ENCODE measurements at regions not wholly inside any gene's neighbourhood (a gene's known extent, or its start where the extent isn't known, plus 50 kb on each side); places are given as distances from the start of the nearest gene placed in this dataset.
"Not testable (repeated sequence)": the region's sequence is repeated elsewhere in the genome, so short reads cannot be mapped to it uniquely, and the experiment has no call there.

- FAIRE-seq (no peak), DNase-seq (ENCODE audit: low spot score in 2 of 2) (no peak)
These were observed 798.0 kb upstream of the MGAT4C start for GRCh38 chr12:87054226-87054625.

- DNase-seq (ENCODE audit: low spot score in 2 of 2), result no peak
- no peak for FAIRE-seq
These were observed 795.4 kb upstream of the MGAT4C start for GRCh38 chr12:87051621-87052020.

GRCh38 chr12:87047691-87048090 is 791.5 kb upstream of the MGAT4C start:
- FAIRE-seq, result no peak
- DNase-seq (ENCODE audit: low spot score in 2 of 2), result no peak

- DNase-seq (ENCODE audit: low spot score in 2 of 2) (no peak), FAIRE-seq (no peak)
These were observed 783.3 kb upstream of the MGAT4C start for GRCh38 chr12:87039536-87039935.

- FAIRE-seq (no peak), DNase-seq (ENCODE audit: low spot score in 2 of 2) (no peak)
These were observed 781.9 kb upstream of the MGAT4C start for GRCh38 chr12:87038098-87038497.

- FAIRE-seq, result no peak
- DNase-seq (ENCODE audit: low spot score in 2 of 2), result no peak
These were observed 769.8 kb upstream of the MGAT4C start for GRCh38 chr12:87025976-87026375.

GRCh38 chr12:87021400-87021799 is 765.2 kb upstream of the MGAT4C start:
- no peak for DNase-seq (ENCODE audit: low spot score in 2 of 2)
- no peak for FAIRE-seq

GRCh38 chr12:87020071-87020470 is 763.9 kb upstream of the MGAT4C start:
- DNase-seq (ENCODE audit: low spot score in 2 of 2) (no peak), FAIRE-seq (no peak)

- FAIRE-seq, result no peak
These were observed 759.2 kb upstream of the MGAT4C start for GRCh38 chr12:87015352-87015751.

GRCh38 chr12:87008785-87009384 is 752.7 kb upstream of the MGAT4C start:
- no peak for FAIRE-seq
- no peak for DNase-seq (ENCODE audit: low spot score in 2 of 2)

More at GRCh38 chr12:87015352-87015751, 759.2 kb upstream of the MGAT4C start:
- no peak for DNase-seq (ENCODE audit: low spot score in 2 of 2)

GRCh38 chr12:87001102-87001501 is 744.9 kb upstream of the MGAT4C start:
- DNase-seq (ENCODE audit: low spot score in 2 of 2), result no peak

GRCh38 chr12:86985298-86985697 is 729.1 kb upstream of the MGAT4C start:
- FAIRE-seq (no peak), DNase-seq (ENCODE audit: low spot score in 2 of 2) (no peak)

More at GRCh38 chr12:87001102-87001501, 744.9 kb upstream of the MGAT4C start:
- FAIRE-seq, result no peak

GRCh38 chr12:86970595-86970994 is 714.4 kb upstream of the MGAT4C start:
- FAIRE-seq; DNase-seq (ENCODE audit: low spot score in 2 of 2): not testable (repeated sequence)

GRCh38 chr12:86959766-86960458 is 703.7 kb upstream of the MGAT4C start:
- no peak for FAIRE-seq
- no peak for DNase-seq (ENCODE audit: low spot score in 2 of 2)

- FAIRE-seq, result no peak
- DNase-seq (ENCODE audit: low spot score in 2 of 2), result no peak
These were observed 694.3 kb upstream of the MGAT4C start for GRCh38 chr12:86950444-86950843.

- FAIRE-seq, result no peak
These were observed 693.9 kb upstream of the MGAT4C start for GRCh38 chr12:86950043-86950442.

GRCh38 chr12:86948851-86949250 is 692.7 kb upstream of the MGAT4C start:
- no peak for FAIRE-seq

More at GRCh38 chr12:86950043-86950442, 693.9 kb upstream of the MGAT4C start:
- no peak for DNase-seq (ENCODE audit: low spot score in 2 of 2)

GRCh38 chr12:86945685-86946196 is 689.5 kb upstream of the MGAT4C start:
- no peak for DNase-seq (ENCODE audit: low spot score in 2 of 2)
- no peak for FAIRE-seq

More at GRCh38 chr12:86948851-86949250, 692.7 kb upstream of the MGAT4C start:
- no peak for DNase-seq (ENCODE audit: low spot score in 2 of 2)

GRCh38 chr12:86944197-86944819 is 688.1 kb upstream of the MGAT4C start:
- FAIRE-seq; DNase-seq (ENCODE audit: low spot score in 2 of 2): not testable (repeated sequence)

GRCh38 chr12:86931714-86932113 is 675.5 kb upstream of the MGAT4C start:
- no peak for FAIRE-seq

GRCh38 chr12:86929962-86930361 is 673.8 kb upstream of the MGAT4C start:
- DNase-seq (ENCODE audit: low spot score in 2 of 2) (no peak), FAIRE-seq (no peak)

More at GRCh38 chr12:86931714-86932113, 675.5 kb upstream of the MGAT4C start:
- DNase-seq (ENCODE audit: low spot score in 2 of 2), result no peak
